BJ (cell line): ENCODE measurements at regions not wholly inside any gene's neighbourhood (a gene's known extent, or its start where the extent isn't known, plus 50 kb on each side); places are given as distances from the start of the nearest gene placed in this dataset.

ENCODE experiments used
- CTCF ChIA-PET: fragments of 350-600 bp; formaldehyde crosslinking; extraction: SDS; loops from one replicate; lab custom pipeline; 2021; ENCODE audit warnings: antibody characterized with exemption, inconsistent platforms; lab: Yijun Ruan, JAX
- POLR2A ChIA-PET: fragments of 300-600 bp; sonication (Branson Sonifier 250); formaldehyde crosslinking; extraction: SDS; loops from one replicate; lab custom pipeline; 2021; ENCODE audit warnings: antibody characterized with exemption; lab: Charles Lee
- DNase-seq: peaks from one replicate; pipeline ENCODE4 v3.0.0-alpha.2; 2011; ENCODE audit warnings: low read depth
- H3K27me3 ChIP-seq: 2 replicates; pipeline ENCODE4 v1.6.0; 2011; ENCODE audit warnings: low read length; ENCODE audit not compliant: control insufficient read depth, insufficient read depth
- H3K36me3 ChIP-seq: 2 replicates; pipeline ENCODE4 v1.5.1; 2011; ENCODE audit warnings: low read length; ENCODE audit not compliant: control insufficient read depth, insufficient read depth
- H3K4me3 ChIP-seq: 2 replicates; pipeline ENCODE4 v1.5.1; 2011; ENCODE audit warnings: low read depth, mild to moderate bottlenecking, control low read depth, low read length
- CTCF ChIP-seq: IDR thresholded peaks from 2 replicates; pipeline ENCODE4 v1.5.1; 2011; ENCODE audit warnings: low read depth, mild to moderate bottlenecking, control low read depth, inconsistent platforms, low read length, moderate library complexity; ENCODE audit not compliant: insufficient read depth

DNA sequence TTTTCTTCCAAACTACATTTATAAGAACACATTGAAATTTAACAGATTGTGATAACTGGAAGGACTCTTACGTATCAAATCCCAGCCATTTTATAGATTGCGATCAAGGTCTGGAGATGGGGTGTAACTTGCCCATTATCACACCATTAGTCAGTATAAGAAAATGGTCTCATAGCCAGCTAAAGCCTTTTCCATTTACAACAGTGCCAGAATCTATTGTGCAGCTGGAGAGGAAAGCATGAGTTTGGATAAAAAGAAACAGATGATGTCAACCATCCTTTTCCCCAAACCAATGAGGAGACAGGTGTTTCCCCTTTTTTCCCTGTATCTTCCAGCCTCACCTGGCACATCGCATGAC is 658.8 kb downstream of the ACTL7B start:
- Histone ChIP-seq H3K27me3 (no peaks in the 10 kb centered on the region), H3K4me3 (no peak overlapping the region), H3K36me3 (no peaks in the 10 kb centered on the region)
- POLR2A ChIA-PET, result no interaction called here
- no peak for TF ChIP-seq CTCF
- CTCF ChIA-PET, result no interaction called here
- no peak for DNase-seq

DNA sequence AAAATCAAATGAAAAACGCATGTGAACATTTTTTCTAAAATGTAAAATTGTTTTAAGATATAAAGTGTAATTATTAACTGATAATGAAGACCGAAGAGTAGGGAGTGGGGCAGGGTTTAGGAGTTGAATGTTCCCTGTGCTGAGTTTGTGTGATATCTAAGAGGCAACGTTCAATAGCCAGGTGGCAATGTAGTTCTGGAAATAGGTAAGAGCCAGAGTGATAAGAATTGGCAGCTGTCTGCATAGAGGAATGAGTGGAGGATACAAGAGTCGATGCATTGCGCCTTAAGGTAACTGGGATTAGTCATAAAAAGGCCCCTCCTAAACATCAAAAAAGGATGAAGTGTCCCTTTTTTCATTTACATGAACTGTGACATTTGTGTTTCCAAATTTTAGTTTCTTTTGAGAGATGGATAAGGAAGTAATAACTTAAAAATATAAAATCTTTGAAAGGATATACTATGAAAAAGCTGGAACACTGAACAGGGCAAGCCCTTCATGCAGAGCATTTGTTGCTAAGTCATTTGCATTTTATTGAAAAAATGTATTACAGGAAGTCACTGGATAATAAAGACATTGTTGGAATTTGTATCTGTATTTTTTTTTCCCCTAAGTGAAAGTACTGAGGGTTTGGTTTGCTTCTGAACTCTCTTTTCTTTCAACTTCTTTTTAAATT is 659.3 kb downstream of the ACTL7B start:
- Histone ChIP-seq H3K36me3 (no peaks in the 10 kb centered on the region), H3K4me3 (no peak overlapping the region), H3K27me3 (no peaks in the 10 kb centered on the region)
- no peak for TF ChIP-seq CTCF
- CTCF ChIA-PET, result interaction anchor here (0.7 kb wide), 1 partner anchor 46 kb away, joined by 3 read pairs; no protein-coding TSS in a partner anchor
- DNase-seq, result no peak
- POLR2A ChIA-PET, result interaction anchor here (0.5 kb wide), 1 partner anchor 325 kb away, joined by 3 read pairs; no protein-coding TSS in a partner anchor

DNA sequence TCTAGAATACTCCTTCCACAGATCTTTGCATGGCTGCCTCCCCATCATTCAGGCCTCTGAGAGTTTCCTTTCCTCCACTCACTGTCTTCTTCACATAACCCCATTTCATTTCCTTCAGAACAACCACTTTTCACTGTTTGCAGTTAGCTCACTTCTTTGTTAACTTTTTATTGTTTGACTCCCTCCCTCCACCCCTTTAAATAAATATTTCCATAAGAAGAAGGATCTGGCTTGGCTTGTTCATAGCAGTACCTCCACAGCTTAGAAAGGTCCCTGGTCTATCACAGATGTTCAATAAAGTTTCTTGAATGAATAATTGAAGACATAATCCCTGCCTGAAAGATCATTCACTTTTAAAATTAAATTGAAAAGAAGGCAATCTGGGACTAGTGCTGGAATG is 661.6 kb downstream of the ACTL7B start:
- H3K27me3 ChIP-seq, result no peaks in the 10 kb centered on the region
- DNase-seq, result no peak
- ChIA-PET POLR2A (no interaction called here), CTCF (no interaction called here)
- no peak for TF ChIP-seq CTCF
- no peaks in the 10 kb centered on the region for H3K36me3 ChIP-seq
- H3K4me3 ChIP-seq, result no peak overlapping the region

- no peaks in the 10 kb centered on the region for H3K36me3 ChIP-seq
- no peaks in the 10 kb centered on the region for H3K27me3 ChIP-seq
- H3K4me3 ChIP-seq, result no peak overlapping the region
- no peak for DNase-seq
- ChIA-PET CTCF (no interaction called here), POLR2A (no interaction called here)
- no peak for TF ChIP-seq CTCF
Measured at GRCh38 chr9:108193026-108193710, 662.6 kb downstream of the ACTL7B start.

- no peak for DNase-seq
- CTCF ChIA-PET, result no interaction called here
- no peak for TF ChIP-seq CTCF
Measured at GRCh38 chr9:108191065-108191464, 664.7 kb downstream of the ACTL7B start.

More at GRCh38 chr9:108191065-108191464, 664.7 kb downstream of the ACTL7B start:
- Histone ChIP-seq H3K36me3 (no peaks in the 10 kb centered on the region), H3K27me3 (no peaks in the 10 kb centered on the region), H3K4me3 (no peak overlapping the region)
- POLR2A ChIA-PET, result no interaction called here
